Kidney capillary endothelial cell (primary cell): ENCODE measurements at regions not wholly inside any gene's neighbourhood (a gene's known extent, or its start where the extent isn't known, plus 50 kb on each side); places are given as distances from the start of the nearest gene placed in this dataset.

Experiments
- DNase-seq: peaks from one replicate; pipeline ENCODE4 v3.0.0-alpha.2; 2018; ENCODE audit warnings: low spot score

GRCh38 chr20:48204499-48204898 lies 419.2 kb upstream of the SULF2 start:
- no peak for DNase-seq

- DNase-seq, result no peak
Measured at GRCh38 chr20:48203252-48203651, 418.0 kb upstream of the SULF2 start.

GRCh38 chr20:48202334-48203113 lies 417.2 kb upstream of the SULF2 start:
- DNase-seq, result no peak

- no peak for DNase-seq
Measured at GRCh38 chr20:48201885-48202284, 416.6 kb upstream of the SULF2 start.

- no peak for DNase-seq
Measured at GRCh38 chr20:48201188-48201587, 415.9 kb upstream of the SULF2 start.

- no peak for DNase-seq
Measured at GRCh38 chr20:48198929-48199451, 413.7 kb upstream of the SULF2 start.

- no peak for DNase-seq
Measured at GRCh38 chr20:48197066-48197465, 411.8 kb upstream of the SULF2 start.

- no peak for DNase-seq
Measured at GRCh38 chr20:48196486-48196885, 411.2 kb upstream of the SULF2 start.

- DNase-seq, result no peak
Measured at GRCh38 chr20:48196001-48196400, 410.7 kb upstream of the SULF2 start.

- DNase-seq, result no peak
Measured at GRCh38 chr20:48195121-48195870, 410.0 kb upstream of the SULF2 start.

GRCh38 chr20:48194583-48194982 lies 409.3 kb upstream of the SULF2 start:
- no peak for DNase-seq

GRCh38 chr20:48193627-48194425 lies 408.5 kb upstream of the SULF2 start:
- no peak for DNase-seq

- DNase-seq, result no peak
Measured at GRCh38 chr20:48192109-48192508, 406.8 kb upstream of the SULF2 start.

- DNase-seq, result peak; percentile 3
Measured at GRCh38 chr20:48191200-48191599, 405.9 kb upstream of the SULF2 start.

GRCh38 chr20:48190757-48191156 lies 405.5 kb upstream of the SULF2 start:
- DNase-seq, result no peak

- peak; percentile 9 for DNase-seq
Measured at GRCh38 chr20:48189181-48189580, 403.9 kb upstream of the SULF2 start.

GRCh38 chr20:48187851-48188250 lies 402.6 kb upstream of the SULF2 start:
- no peak for DNase-seq

- no peak for DNase-seq
Measured at GRCh38 chr20:48186915-48187314, 401.6 kb upstream of the SULF2 start.

- no peak for DNase-seq
Measured at GRCh38 chr20:48186447-48186846, 401.2 kb upstream of the SULF2 start.

- DNase-seq, result no peak
Measured at GRCh38 chr20:48184229-48184628, 398.9 kb upstream of the SULF2 start.

GRCh38 chr20:48181261-48181935 lies 396.1 kb upstream of the SULF2 start:
- no peak for DNase-seq

GRCh38 chr20:48180618-48181017 lies 395.3 kb upstream of the SULF2 start:
- DNase-seq, result no peak
